HL-60 (cell line): ENCODE measurements at regions not wholly inside any gene's neighbourhood (a gene's known extent, or its start where the extent isn't known, plus 50 kb on each side); places are given as distances from the start of the nearest gene placed in this dataset.

Experiments
- DNase-seq, 2 experiments: peaks; one replicate each; pipeline ENCODE4 v3.0.0-alpha.2; 2010 to 2020; ENCODE audit warnings: low read depth in 1 of 2, low spot score in 1 of 2
- H3K27ac ChIP-seq: fragments of 250-450 bp; sonication (Bioruptor Pico); replicated peaks from 2 replicates; pipeline ENCODE4 v1.5.1; 2020; ENCODE audit warnings: mild to moderate bottlenecking, moderate library complexity
- H3K27me3 ChIP-seq: fragments of 250-450 bp; sonication (Bioruptor Pico); 2 replicates; pipeline ENCODE4 v1.5.1; 2021; ENCODE audit warnings: mild to moderate bottlenecking, moderate library complexity; ENCODE audit not compliant: insufficient read depth, poor library complexity, severe bottlenecking
- H3K4me3 ChIP-seq: replicated peaks from 2 replicates; pipeline ENCODE4 v1.5.1; 2011; ENCODE audit warnings: mild to moderate bottlenecking, control low read depth, low read length; ENCODE audit not compliant: insufficient read depth
- CTCF ChIP-seq: IDR thresholded peaks from one replicate; pipeline ENCODE4 v1.5.1; 2011; ENCODE audit warnings: low read length, control low read depth, inconsistent platforms; ENCODE audit not compliant: insufficient read depth
- GABPA ChIP-seq: IDR thresholded peaks from 2 replicates; pipeline ENCODE4 v1.6.1; 2012; ENCODE audit warnings: low read depth
- POLR2AphosphoS5 ChIP-seq: IDR thresholded peaks from 2 replicates; pipeline ENCODE4 v1.6.1; 2012; ENCODE audit warnings: low read depth
- SPI1 ChIP-seq: IDR thresholded peaks from 2 replicates; pipeline ENCODE4 v1.6.1; 2012; ENCODE audit warnings: low read depth, mild to moderate bottlenecking, borderline replicate concordance
- TF ChIP-seq, protein P1 (sequence below): IDR thresholded peaks from 2 replicates; pipeline ENCODE4 v1.6.1; 2012; ENCODE audit warnings: low read depth; ENCODE audit not compliant: insufficient replicate concordance

- no peaks in the 10 kb centered on the region for H3K27me3 ChIP-seq
- no peak for DNase-seq
- no peak overlapping the region for H3K27ac ChIP-seq
- no peak overlapping the region for H3K4me3 ChIP-seq
- no peak for TF ChIP-seq GABPA
- no peak for TF ChIP-seq POLR2AphosphoS5
- TF ChIP-seq SPI1 = no peak
- TF ChIP-seq CTCF = no peak
- TF ChIP-seq, protein P1, sequence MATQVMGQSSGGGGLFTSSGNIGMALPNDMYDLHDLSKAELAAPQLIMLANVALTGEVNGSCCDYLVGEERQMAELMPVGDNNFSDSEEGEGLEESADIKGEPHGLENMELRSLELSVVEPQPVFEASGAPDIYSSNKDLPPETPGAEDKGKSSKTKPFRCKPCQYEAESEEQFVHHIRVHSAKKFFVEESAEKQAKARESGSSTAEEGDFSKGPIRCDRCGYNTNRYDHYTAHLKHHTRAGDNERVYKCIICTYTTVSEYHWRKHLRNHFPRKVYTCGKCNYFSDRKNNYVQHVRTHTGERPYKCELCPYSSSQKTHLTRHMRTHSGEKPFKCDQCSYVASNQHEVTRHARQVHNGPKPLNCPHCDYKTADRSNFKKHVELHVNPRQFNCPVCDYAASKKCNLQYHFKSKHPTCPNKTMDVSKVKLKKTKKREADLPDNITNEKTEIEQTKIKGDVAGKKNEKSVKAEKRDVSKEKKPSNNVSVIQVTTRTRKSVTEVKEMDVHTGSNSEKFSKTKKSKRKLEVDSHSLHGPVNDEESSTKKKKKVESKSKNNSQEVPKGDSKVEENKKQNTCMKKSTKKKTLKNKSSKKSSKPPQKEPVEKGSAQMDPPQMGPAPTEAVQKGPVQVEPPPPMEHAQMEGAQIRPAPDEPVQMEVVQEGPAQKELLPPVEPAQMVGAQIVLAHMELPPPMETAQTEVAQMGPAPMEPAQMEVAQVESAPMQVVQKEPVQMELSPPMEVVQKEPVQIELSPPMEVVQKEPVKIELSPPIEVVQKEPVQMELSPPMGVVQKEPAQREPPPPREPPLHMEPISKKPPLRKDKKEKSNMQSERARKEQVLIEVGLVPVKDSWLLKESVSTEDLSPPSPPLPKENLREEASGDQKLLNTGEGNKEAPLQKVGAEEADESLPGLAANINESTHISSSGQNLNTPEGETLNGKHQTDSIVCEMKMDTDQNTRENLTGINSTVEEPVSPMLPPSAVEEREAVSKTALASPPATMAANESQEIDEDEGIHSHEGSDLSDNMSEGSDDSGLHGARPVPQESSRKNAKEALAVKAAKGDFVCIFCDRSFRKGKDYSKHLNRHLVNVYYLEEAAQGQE = no peak
These were observed 134.2 kb upstream of the HDGFL1 start for GRCh38 chr6:22435151-22435550.

- no peak overlapping the region for H3K27ac ChIP-seq
- TF ChIP-seq SPI1 (no peak), POLR2AphosphoS5 (no peak), GABPA (no peak), CTCF (no peak)
- TF ChIP-seq, protein P1 = no peak
- DNase-seq = no peak
- H3K27me3 ChIP-seq = no peaks in the 10 kb centered on the region
- H3K4me3 ChIP-seq = no peak overlapping the region
These were observed 133.2 kb upstream of the HDGFL1 start for GRCh38 chr6:22436134-22436533.

GRCh38 chr6:22437665-22438064 is 131.7 kb upstream of the HDGFL1 start:
- TF ChIP-seq, protein P1 = no peak
- TF ChIP-seq CTCF = no peak
- TF ChIP-seq POLR2AphosphoS5 = no peak
- TF ChIP-seq GABPA = no peak
- TF ChIP-seq SPI1 = no peak
- DNase-seq = no peak
- H3K4me3 ChIP-seq = no peak overlapping the region
- no peaks in the 10 kb centered on the region for H3K27me3 ChIP-seq
- H3K27ac ChIP-seq = no peak overlapping the region
